ENCODE measurements at regions not wholly inside any gene's neighbourhood (a gene's known extent, or its start where the extent isn't known, plus 50 kb on each side); places are given as distances from the start of the nearest gene placed in this dataset.

GRCh38 chr21:43305336-43305665 lies 121.6 kb downstream of the SIK1 start:
- no peaks in the 10 kb centered on the region for H3K9me3 ChIP-seq (replicated peaks; ENCODE audit: control insufficient read depth, insufficient read depth, low read length)
- FAIRE-seq (no peak), DNase-seq (ENCODE audit: low read depth, low spot score) (no peak)
- no peaks in the 10 kb centered on the region for H3K79me2 ChIP-seq (ENCODE audit: control insufficient read depth, insufficient read depth, low read length)
- H3K4me3 ChIP-seq (replicated peaks in 1 of 3; ENCODE audit: insufficient read depth in 1 of 3, low read depth in 1 of 3, low read length in 3 of 3), result no peak overlapping the region
- peaks cover under 1 to 3% of the 10 kb centered on the region in 2 experiments for H3K27me3 ChIP-seq (ENCODE audit: control insufficient read depth in 2 of 2, insufficient read depth in 2 of 2, low read length in 2 of 2)
- POLR2A ChIA-PET, result no interaction called here
- no TSS peak for BruUV-seq (replicated peaks)
- CTCF ChIA-PET, result interaction anchor here (1.2 kb wide), 1 partner anchor 10 kb away, joined by 4 read pairs; no protein-coding TSS in a partner anchor
- H4K20me1 ChIP-seq (replicated peaks; ENCODE audit: control insufficient read depth, extremely low read depth, insufficient read depth, low read length), result no peaks in the 10 kb centered on the region
- TF ChIP-seq POLR2AphosphoS5 (IDR thresholded peaks at IDR 0.05; ENCODE audit: insufficient read depth, low read depth, low read length), result no peak
- no peak for TF ChIP-seq POLR2A (IDR thresholded peaks at IDR 0.05; ENCODE audit: low read depth, low read length)
- TF ChIP-seq FOS (IDR thresholded peaks at IDR 0.05; ENCODE audit: borderline replicate concordance, insufficient read depth, low read length), result no peak
- TF ChIP-seq CTCF (IDR thresholded peaks at IDR 0.05; ENCODE audit: extremely low read depth in 1 of 2, insufficient read depth in 1 of 2, low read depth in 1 of 2, low read length in 2 of 2), result no peak
- no peak for TF ChIP-seq MYC (IDR thresholded peaks at IDR 0.05; ENCODE audit: low read depth, low read length)
- TF ChIP-seq GATA2 (IDR thresholded peaks at IDR 0.05; ENCODE audit: insufficient read depth, insufficient read length, low read depth, low read length), result no peak
- TF ChIP-seq EZH2 (IDR thresholded peaks at IDR 0.05; ENCODE audit: borderline replicate concordance, low read depth, low read length, severe bottlenecking), result no peak
- no peak for TF ChIP-seq MAX (IDR thresholded peaks at IDR 0.05; ENCODE audit: insufficient read depth, insufficient read length)
- TF ChIP-seq JUN (IDR thresholded peaks at IDR 0.05; ENCODE audit: borderline replicate concordance, insufficient read depth, insufficient read length, low read depth), result no peak
- dilution Hi-C loops (cut with MboI; ENCODE audit: extremely low pct_ligation_motif_present, low sequenced_read_pairs), result no loop called here
- H3K27ac ChIP-seq (ENCODE audit: insufficient read depth, low read depth, low read length), result no peak overlapping the region
- H2AFZ ChIP-seq (ENCODE audit: low read depth, low read length), result no peak overlapping the region
- intact Hi-C loops (cut with micrococcal nuclease), result no loop called here
- no peaks in the 10 kb centered on the region for H3K9me1 ChIP-seq (replicated peaks; ENCODE audit: control insufficient read depth, extremely low read depth, insufficient read depth, low read length)
- no peak overlapping the region for H3K4me2 ChIP-seq (ENCODE audit: insufficient read depth, low read length)
- H3K36me3 ChIP-seq (ENCODE audit: control insufficient read depth in 2 of 2, extremely low read depth in 1 of 2, insufficient read depth in 2 of 2, low read length in 2 of 2), result no peaks in the 10 kb centered on the region
- H3K9ac ChIP-seq (replicated peaks; ENCODE audit: extremely low read depth, insufficient read depth, low read length), result no peak overlapping the region
- H3K4me1 ChIP-seq (ENCODE audit: control insufficient read depth, extremely low read depth, insufficient read depth, low read length), result no peaks in the 10 kb centered on the region
